B cell (primary cell): ENCODE measurements at regions not wholly inside any gene's neighbourhood (a gene's known extent, or its start where the extent isn't known, plus 50 kb on each side); places are given as distances from the start of the nearest gene placed in this dataset.

Source experiments
- ATAC-seq: fragments of 200-7000 bp; cut with Tn5 transposase; one replicate; pipeline ENCODE4 v1.10.0; 2021; ENCODE audit warnings: low read depth, mild to moderate bottlenecking, moderate number of reproducible peaks, moderate library complexity
- CTCF ChIA-PET: fragments of 350-600 bp; sonication (Branson Sonifier 250); formaldehyde crosslinking; loops from one replicate; lab custom pipeline; 2021; ENCODE audit warnings: antibody characterized with exemption, inconsistent platforms; lab: Charles Lee
- POLR2A ChIA-PET: fragments of 350-600 bp; sonication (Branson Sonifier 250); formaldehyde crosslinking; loops from one replicate; lab custom pipeline; 2021; ENCODE audit warnings: antibody characterized with exemption; lab: Charles Lee
- DNase-seq: peaks from one replicate; pipeline ENCODE4 v3.0.0; 2013
- H2AFZ ChIP-seq: 2 replicates; pipeline ENCODE4 v1.6.1; 2012; ENCODE audit warnings: mild to moderate bottlenecking, low read depth, low read length; ENCODE audit not compliant: insufficient read depth, poor library complexity, severe bottlenecking
- H3K27ac ChIP-seq, 2 donors: 1 replicate in 1 of 2; 2 replicates in 1 of 2; pipeline ENCODE4 v1.5.1; 2012 to 2013; ENCODE audit warnings: low read length in 2 of 2, mild to moderate bottlenecking in 2 of 2, moderate library complexity in 1 of 2
- H3K27me3 ChIP-seq, 4 experiments: fragments of 200-600 bp in 1 of 4; sonication (generic) in 1 of 4; replicated peaks in 1 of 4; 1 replicate in 2 of 4; 2 replicates in 2 of 4; pipeline versions ENCODE4 v1.6.1 to v1.7.0; 2013 to 2016; ENCODE audit warnings: low read length in 3 of 4, mild to moderate bottlenecking in 2 of 4, mixed read lengths in 1 of 4, moderate library complexity in 1 of 4; ENCODE audit not compliant: insufficient read depth in 4 of 4, control insufficient read depth in 3 of 4; ENCODE audit errors: control extremely low read depth in 1 of 4
- H3K36me3 ChIP-seq, 2 experiments: replicated peaks in 1 of 2; 1 replicate in 1 of 2; 2 replicates in 1 of 2; pipeline versions ENCODE4 v1.6.1 to v1.7.1; 2013; ENCODE audit warnings: low read length in 1 of 2; ENCODE audit not compliant: insufficient read depth in 2 of 2, control insufficient read depth in 1 of 2; ENCODE audit errors: control extremely low read depth in 1 of 2, extremely low read depth in 1 of 2
- H3K4me1 ChIP-seq, 2 donors: fragments of 200-600 bp in 1 of 2; sonication (generic) in 1 of 2; 1 replicate in 1 of 2; 2 replicates in 1 of 2; pipeline versions ENCODE4 v1.5.1 to v1.6.1; 2013 to 2017; ENCODE audit warnings: low read length in 2 of 2; ENCODE audit not compliant: control insufficient read depth in 2 of 2, insufficient read depth in 2 of 2
- H3K4me2 ChIP-seq: replicated peaks from 2 replicates; pipeline ENCODE3; 2012; ENCODE audit warnings: mild to moderate bottlenecking, low read depth, low read length; ENCODE audit not compliant: poor library complexity, severe bottlenecking
- H3K4me3 ChIP-seq, 5 experiments: fragments of 200-600 bp in 1 of 5; sonication (generic) in 1 of 5; 1 replicate in 3 of 5; 2 replicates in 2 of 5; pipeline versions ENCODE4 v1.5.1 to v1.7.0; 2011 to 2016; ENCODE audit warnings: low read length in 4 of 5, mild to moderate bottlenecking in 4 of 5, low read depth in 2 of 5, control low read depth in 1 of 5, moderate library complexity in 1 of 5; ENCODE audit not compliant: insufficient read depth in 1 of 5; ENCODE audit errors: control extremely low read depth in 1 of 5, extremely low read depth in 1 of 5
- H3K79me2 ChIP-seq: fragments of 200-600 bp; sonication (generic); one replicate; pipeline ENCODE4 v1.6.0; 2016; ENCODE audit warnings: low read length; ENCODE audit not compliant: control insufficient read depth, insufficient read depth
- H3K9ac ChIP-seq: fragments of 200-600 bp; sonication (generic); 2 replicates; pipeline ENCODE4 v1.6.1; 2017; ENCODE audit warnings: mild to moderate bottlenecking, low read length, moderate library complexity
- H3K9me3 ChIP-seq, 3 donors: one replicate each; pipeline versions ENCODE4 v1.6.1 to v1.7.1; 2013; ENCODE audit warnings: low read length in 2 of 3; ENCODE audit not compliant: control insufficient read depth in 2 of 3, insufficient read depth in 1 of 3; ENCODE audit errors: control extremely low read depth in 1 of 3
- H4K20me1 ChIP-seq: 2 replicates; pipeline ENCODE4 v1.6.0; 2012; ENCODE audit warnings: mild to moderate bottlenecking, low read length; ENCODE audit not compliant: insufficient read depth, control insufficient read depth, poor library complexity, severe bottlenecking
- H3K27ac Mint-ChIP-seq: one replicate; pipeline ENCODE4 v1.8.0; 2021; ENCODE audit warnings: mixed read lengths
- H3K27me3 Mint-ChIP-seq: one replicate; pipeline ENCODE4 v1.8.0; 2021; ENCODE audit warnings: mixed read lengths
- H3K4me1 Mint-ChIP-seq: one replicate; pipeline ENCODE4 v1.8.0; 2021; ENCODE audit warnings: mixed read lengths
- H3K4me3 Mint-ChIP-seq: one replicate; pipeline ENCODE4 v1.8.0; 2021; ENCODE audit warnings: mixed read lengths
- H3K9me3 Mint-ChIP-seq: one replicate; pipeline ENCODE4 v1.8.0; 2022; ENCODE audit warnings: mixed read lengths; ENCODE audit not compliant: insufficient read depth
- EZH2 ChIP-seq: IDR thresholded peaks from 2 replicates; pipeline ENCODE4 v1.6.1; 2012; ENCODE audit warnings: borderline replicate concordance, low read depth, mild to moderate bottlenecking, moderate library complexity, low read length; ENCODE audit not compliant: insufficient read depth, poor library complexity, severe bottlenecking
- WGBS: methylation state at CpG from one replicate; pipeline ENCODE4 v1.1.5; 2013; ENCODE audit warnings: missing lambda C conversion rate; ENCODE audit not compliant: insufficient coverage; 5-methylcytosine and 5-hydroxymethylcytosine counted together
- intact Hi-C: fragments of 100-400 bp; cut with micrococcal nuclease; formaldehyde crosslinking; loops from one replicate; pipeline ENCODE4 v1.10.0; 2022
- TF ChIP-seq, protein P1 (sequence below): fragments of 200-600 bp; IDR thresholded peaks from one replicate; pipeline ENCODE4 v1.8.0; 2022; ENCODE audit warnings: antibody characterized with exemption, mild to moderate bottlenecking

DNA sequence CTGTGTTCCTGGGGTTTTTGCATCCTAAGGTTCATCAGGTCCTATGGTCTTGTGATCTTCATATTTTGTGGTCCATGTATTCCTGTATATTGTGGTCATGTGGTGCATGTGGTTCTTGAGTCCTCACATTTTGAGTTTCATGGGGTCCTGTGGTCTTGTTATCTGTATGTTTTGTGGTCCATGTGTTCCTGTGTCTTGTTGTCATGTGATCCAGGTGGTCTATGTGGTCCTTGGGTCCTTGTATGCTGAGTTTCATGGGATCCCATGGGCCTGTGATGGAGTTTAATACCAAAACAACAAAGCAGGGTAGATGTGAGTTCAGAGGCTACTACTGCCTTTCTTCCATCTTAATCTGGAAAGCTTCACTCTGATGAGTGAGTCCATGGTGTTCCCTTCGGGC is 166.4 kb downstream of the TMEM18 start:
- no peaks in the 10 kb centered on the region for H3K36me3 ChIP-seq
- CTCF ChIA-PET: no interaction called here
- no peaks in the 10 kb centered on the region for H3K9me3 Mint-ChIP-seq
- H3K27ac ChIP-seq: no peak overlapping the region
- no peaks in the 10 kb centered on the region for H3K27me3 Mint-ChIP-seq
- no peak overlapping the region for H3K27ac Mint-ChIP-seq
- H3K4me3 Mint-ChIP-seq: no peak overlapping the region
- 67% methylated on average over 1 of the region's 1 CpG for WGBS
- no peak overlapping the region for H3K4me2 ChIP-seq
- H2AFZ ChIP-seq: no peak overlapping the region
- peaks cover 0 to 5% (median 0%) of the 10 kb centered on the region in 3 donors for H3K9me3 ChIP-seq
- H3K4me3 ChIP-seq: no peak overlapping the region
- no peak for DNase-seq
- no peaks in the 10 kb centered on the region for H3K27me3 ChIP-seq
- POLR2A ChIA-PET: no interaction called here
- H4K20me1 ChIP-seq: no peaks in the 10 kb centered on the region
- H3K79me2 ChIP-seq: no peaks in the 10 kb centered on the region
- no peak overlapping the region for H3K9ac ChIP-seq
- H3K4me1 ChIP-seq: no peaks in the 10 kb centered on the region
- H3K4me1 Mint-ChIP-seq: no peaks in the 10 kb centered on the region
- TF ChIP-seq, protein P1, sequence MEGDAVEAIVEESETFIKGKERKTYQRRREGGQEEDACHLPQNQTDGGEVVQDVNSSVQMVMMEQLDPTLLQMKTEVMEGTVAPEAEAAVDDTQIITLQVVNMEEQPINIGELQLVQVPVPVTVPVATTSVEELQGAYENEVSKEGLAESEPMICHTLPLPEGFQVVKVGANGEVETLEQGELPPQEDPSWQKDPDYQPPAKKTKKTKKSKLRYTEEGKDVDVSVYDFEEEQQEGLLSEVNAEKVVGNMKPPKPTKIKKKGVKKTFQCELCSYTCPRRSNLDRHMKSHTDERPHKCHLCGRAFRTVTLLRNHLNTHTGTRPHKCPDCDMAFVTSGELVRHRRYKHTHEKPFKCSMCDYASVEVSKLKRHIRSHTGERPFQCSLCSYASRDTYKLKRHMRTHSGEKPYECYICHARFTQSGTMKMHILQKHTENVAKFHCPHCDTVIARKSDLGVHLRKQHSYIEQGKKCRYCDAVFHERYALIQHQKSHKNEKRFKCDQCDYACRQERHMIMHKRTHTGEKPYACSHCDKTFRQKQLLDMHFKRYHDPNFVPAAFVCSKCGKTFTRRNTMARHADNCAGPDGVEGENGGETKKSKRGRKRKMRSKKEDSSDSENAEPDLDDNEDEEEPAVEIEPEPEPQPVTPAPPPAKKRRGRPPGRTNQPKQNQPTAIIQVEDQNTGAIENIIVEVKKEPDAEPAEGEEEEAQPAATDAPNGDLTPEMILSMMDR: no peak
- TF ChIP-seq EZH2: no peak
- ATAC-seq: no peak
- intact Hi-C loops: no loop called here

DNA sequence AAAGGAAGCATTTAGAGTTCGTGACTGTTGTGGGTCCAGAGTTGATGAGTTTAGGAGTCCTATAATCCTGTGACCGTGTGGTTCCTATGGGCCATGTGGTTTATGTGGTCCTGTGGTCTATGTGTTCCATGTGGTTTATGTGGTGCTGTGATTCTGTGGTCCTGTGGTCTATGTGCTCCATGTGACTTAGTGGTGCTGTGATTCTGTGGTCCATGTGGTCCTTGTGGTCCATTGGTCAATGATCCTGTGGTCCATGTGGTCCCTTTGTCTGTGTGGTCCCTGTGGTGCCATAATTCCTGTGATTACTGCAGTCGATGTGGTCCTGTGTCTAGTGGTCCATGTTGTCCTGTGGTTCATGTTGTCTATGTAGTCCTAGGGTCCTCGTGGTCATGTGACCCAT is 167.3 kb downstream of the TMEM18 start:
- H3K27me3 Mint-ChIP-seq: no peaks in the 10 kb centered on the region
- ATAC-seq: no peak
- peaks cover 0 to 5% (median 0%) of the 10 kb centered on the region in 3 donors for H3K9me3 ChIP-seq
- H3K36me3 ChIP-seq: no peaks in the 10 kb centered on the region
- H3K27me3 ChIP-seq: no peaks in the 10 kb centered on the region
- H3K4me1 Mint-ChIP-seq: no peaks in the 10 kb centered on the region
- no peaks in the 10 kb centered on the region for H3K4me1 ChIP-seq
- no peak overlapping the region for H3K27ac Mint-ChIP-seq
- no peak overlapping the region for H3K9ac ChIP-seq
- no peak for TF ChIP-seq EZH2
- TF ChIP-seq, protein P1: no peak
- no peak overlapping the region for H3K4me3 Mint-ChIP-seq
- WGBS: 84% methylated on average over 4 of the region's 4 CpGs
- ChIA-PET POLR2A (no interaction called here), CTCF (no interaction called here)
- no peaks in the 10 kb centered on the region for H3K79me2 ChIP-seq
- DNase-seq: no peak
- no peak overlapping the region for H3K4me2 ChIP-seq
- no peak overlapping the region for H3K4me3 ChIP-seq
- no peak overlapping the region for H2AFZ ChIP-seq
- no peak overlapping the region for H3K27ac ChIP-seq
- H4K20me1 ChIP-seq: no peaks in the 10 kb centered on the region
- H3K9me3 Mint-ChIP-seq: no peaks in the 10 kb centered on the region
- intact Hi-C loops: no loop called here
